Hepatocyte (in vitro differentiated cells): ENCODE measurements at regions not wholly inside any gene's neighbourhood (a gene's known extent, or its start where the extent isn't known, plus 50 kb on each side); places are given as distances from the start of the nearest gene placed in this dataset.

Experiments
- DNase-seq: peaks from one replicate; pipeline ENCODE4 v3.0.0-alpha.2; 2016; ENCODE audit warnings: low spot score
- H2AFZ ChIP-seq: fragments of 200-600 bp; sonication (generic); 2 replicates; pipeline ENCODE4 v1.6.0; 2016; ENCODE audit warnings: antibody characterized with exemption, mild to moderate bottlenecking
- H3K27ac ChIP-seq: fragments of 200-600 bp; sonication (generic); 2 replicates; pipeline ENCODE4 v1.5.1; 2016; ENCODE audit warnings: mild to moderate bottlenecking
- H3K27me3 ChIP-seq: fragments of 200-600 bp; sonication (generic); 2 replicates; pipeline ENCODE4 v1.6.1; 2016
- H3K36me3 ChIP-seq: fragments of 200-600 bp; sonication (generic); replicated peaks from 2 replicates; pipeline ENCODE4 v1.5.1; 2016; ENCODE audit warnings: low read depth; ENCODE audit not compliant: insufficient read depth
- H3K4me1 ChIP-seq: fragments of 200-600 bp; sonication (generic); 2 replicates; pipeline ENCODE4 v1.5.1; 2016; ENCODE audit warnings: mild to moderate bottlenecking, moderate library complexity; ENCODE audit not compliant: insufficient read depth
- H3K4me2 ChIP-seq: fragments of 200-600 bp; sonication (generic); 2 replicates; pipeline ENCODE4 v1.6.0; 2016
- H3K4me3 ChIP-seq: fragments of 200-600 bp; sonication (generic); 2 replicates; pipeline ENCODE4 v1.5.1; 2016; ENCODE audit warnings: mild to moderate bottlenecking
- H3K79me2 ChIP-seq: fragments of 200-600 bp; sonication (generic); 2 replicates; pipeline ENCODE4 v1.6.0; 2017; ENCODE audit warnings: mild to moderate bottlenecking
- H3K9me2 ChIP-seq: fragments of 200-600 bp; sonication (generic); replicated peaks from 2 replicates; pipeline ENCODE4 v1.6.0; 2017; ENCODE audit warnings: mild to moderate bottlenecking; ENCODE audit not compliant: insufficient read depth
- H3K9me3 ChIP-seq: fragments of 200-600 bp; sonication (generic); 2 replicates; pipeline ENCODE4 v1.5.1; 2016; ENCODE audit warnings: low read depth, mild to moderate bottlenecking
- H4K20me1 ChIP-seq: fragments of 200-600 bp; sonication (generic); 2 replicates; pipeline ENCODE4 v1.6.0; 2016; ENCODE audit warnings: mild to moderate bottlenecking; ENCODE audit not compliant: insufficient read depth, poor library complexity, severe bottlenecking
- CTCF ChIP-seq: fragments of 200-600 bp; sonication (generic); IDR thresholded peaks from 2 replicates; pipeline ENCODE4 v1.5.1; 2016; ENCODE audit warnings: antibody characterized with exemption, mild to moderate bottlenecking; ENCODE audit not compliant: poor library complexity
- EZH2 ChIP-seq: fragments of 200-600 bp; sonication (generic); IDR thresholded peaks from 2 replicates; pipeline ENCODE4 v1.6.1; 2016; ENCODE audit warnings: antibody characterized with exemption, mild to moderate bottlenecking, borderline replicate concordance
- EZH2phosphoT487 ChIP-seq: fragments of 200-600 bp; sonication (generic); IDR thresholded peaks from one replicate; pipeline ENCODE4 v1.6.1; 2018; ENCODE audit warnings: antibody characterized with exemption, mild to moderate bottlenecking, low read depth, moderate library complexity; ENCODE audit not compliant: unreplicated experiment, severe bottlenecking
- WGBS: methylation state at CpG from one replicate; pipeline ENCODE4 v1.1.6; 2016; ENCODE audit warnings: low lambda C conversion rate; ENCODE audit errors: missing lambda C conversion rate; 5-methylcytosine and 5-hydroxymethylcytosine counted together

GRCh38 chr18:75810516-75810915 is 383.0 kb upstream of the SMIM21 start:
- Histone ChIP-seq H3K9me2 (no peaks in the 10 kb centered on the region), H3K27ac (peak overlapping the region; percentile 74), H3K4me3 (no peak overlapping the region), H3K36me3 (no peaks in the 10 kb centered on the region), H2AFZ (no peak overlapping the region), H3K9me3 (no peaks in the 10 kb centered on the region), H3K4me1 (peaks cover 18% of the 10 kb centered on the region), H3K27me3 (no peaks in the 10 kb centered on the region), H4K20me1 (no peaks in the 10 kb centered on the region), H3K4me2 (peak overlapping the region; percentile 69), H3K79me2 (no peaks in the 10 kb centered on the region)
- 51% methylated on average over 9 of the region's 9 CpGs for WGBS
- DNase-seq = no peak
- TF ChIP-seq EZH2phosphoT487 (no peak), CTCF (no peak), EZH2 (no peak)

- peak; percentile 43 for DNase-seq
- Histone ChIP-seq H3K36me3 (no peaks in the 10 kb centered on the region), H3K9me3 (no peaks in the 10 kb centered on the region), H3K27ac (peak overlapping the region; percentile 74), H3K27me3 (no peaks in the 10 kb centered on the region), H4K20me1 (no peaks in the 10 kb centered on the region), H3K9me2 (no peaks in the 10 kb centered on the region), H3K4me1 (peaks cover 22% of the 10 kb centered on the region), H2AFZ (peak overlapping the region; percentile 50), H3K79me2 (no peaks in the 10 kb centered on the region), H3K4me2 (peak overlapping the region; percentile 69), H3K4me3 (no peak overlapping the region)
- TF ChIP-seq EZH2 (no peak), EZH2phosphoT487 (no peak), CTCF (no peak)
- 32% methylated on average over 6 of the region's 6 CpGs for WGBS
Observed at GRCh38 chr18:75809926-75810255, 382.4 kb upstream of the SMIM21 start.

GRCh38 chr18:75809151-75809925 is 381.8 kb upstream of the SMIM21 start:
- Histone ChIP-seq H3K4me3 (no peak overlapping the region), H3K27ac (peak overlapping the region; percentile 74)
- DNase-seq = no peak

More at GRCh38 chr18:75809151-75809925, 381.8 kb upstream of the SMIM21 start:
- Histone ChIP-seq H2AFZ (peak overlapping the region; percentile 50), H3K79me2 (no peaks in the 10 kb centered on the region), H4K20me1 (no peaks in the 10 kb centered on the region), H3K27me3 (no peaks in the 10 kb centered on the region), H3K4me1 (peaks cover 22% of the 10 kb centered on the region), H3K9me2 (no peaks in the 10 kb centered on the region), H3K9me3 (no peaks in the 10 kb centered on the region), H3K4me2 (peak overlapping the region; percentile 69), H3K36me3 (no peaks in the 10 kb centered on the region)
- TF ChIP-seq EZH2phosphoT487 (no peak), CTCF (no peak), EZH2 (no peak)
- 52% methylated on average over 20 of the region's 20 CpGs for WGBS
